ENCODE measurements at regions not wholly inside any gene's neighbourhood (a gene's known extent, or its start where the extent isn't known, plus 50 kb on each side); places are given as distances from the start of the nearest gene placed in this dataset.
A peak's percentile ranks its signal among the peaks of the same experiment; 100 is the strongest.
"Not testable (repeated sequence)": the region's sequence is repeated elsewhere in the genome, so short reads cannot be mapped to it uniquely, and the experiment has no call there.

DNA sequence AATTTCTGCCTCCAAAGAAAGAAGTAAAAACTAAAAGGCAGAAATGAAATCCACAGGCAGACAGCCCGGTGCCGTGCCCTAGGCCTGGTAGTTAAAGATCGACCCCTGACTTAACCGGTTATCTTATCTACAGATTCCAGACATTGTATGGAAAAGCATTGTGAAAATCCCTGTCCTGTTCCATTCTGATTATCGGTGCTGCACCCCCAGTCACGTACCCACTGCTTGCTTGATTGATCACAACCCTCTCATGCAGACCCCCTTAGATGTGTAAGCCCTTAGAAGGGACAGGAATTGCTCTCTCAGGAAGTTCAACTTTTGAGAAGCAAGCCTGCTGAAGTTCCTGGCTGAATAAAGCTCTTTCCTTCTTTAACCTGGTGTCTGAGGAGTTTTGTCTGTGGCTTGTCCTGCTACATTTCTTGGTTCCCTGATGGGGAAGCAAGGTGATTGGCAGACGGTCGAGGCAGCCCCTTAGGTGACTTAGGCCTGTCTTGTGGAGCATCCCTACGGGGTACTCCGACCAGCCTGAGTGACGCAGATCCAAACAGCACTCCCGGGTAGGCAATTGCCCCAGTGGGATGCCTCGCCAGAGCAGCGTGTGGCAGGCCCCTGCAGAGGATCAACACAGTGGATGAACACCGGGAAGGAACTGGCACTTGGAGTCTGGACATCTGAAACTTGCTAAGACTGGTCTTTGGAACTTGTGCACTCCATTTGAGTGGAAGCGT lies 111.2 kb upstream of the PPM1J start:
- TF ChIP-seq, protein P1, sequence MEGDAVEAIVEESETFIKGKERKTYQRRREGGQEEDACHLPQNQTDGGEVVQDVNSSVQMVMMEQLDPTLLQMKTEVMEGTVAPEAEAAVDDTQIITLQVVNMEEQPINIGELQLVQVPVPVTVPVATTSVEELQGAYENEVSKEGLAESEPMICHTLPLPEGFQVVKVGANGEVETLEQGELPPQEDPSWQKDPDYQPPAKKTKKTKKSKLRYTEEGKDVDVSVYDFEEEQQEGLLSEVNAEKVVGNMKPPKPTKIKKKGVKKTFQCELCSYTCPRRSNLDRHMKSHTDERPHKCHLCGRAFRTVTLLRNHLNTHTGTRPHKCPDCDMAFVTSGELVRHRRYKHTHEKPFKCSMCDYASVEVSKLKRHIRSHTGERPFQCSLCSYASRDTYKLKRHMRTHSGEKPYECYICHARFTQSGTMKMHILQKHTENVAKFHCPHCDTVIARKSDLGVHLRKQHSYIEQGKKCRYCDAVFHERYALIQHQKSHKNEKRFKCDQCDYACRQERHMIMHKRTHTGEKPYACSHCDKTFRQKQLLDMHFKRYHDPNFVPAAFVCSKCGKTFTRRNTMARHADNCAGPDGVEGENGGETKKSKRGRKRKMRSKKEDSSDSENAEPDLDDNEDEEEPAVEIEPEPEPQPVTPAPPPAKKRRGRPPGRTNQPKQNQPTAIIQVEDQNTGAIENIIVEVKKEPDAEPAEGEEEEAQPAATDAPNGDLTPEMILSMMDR (IDR thresholded peaks at IDR 0.05): no peak
- no peak for TF ChIP-seq EP300 (IDR thresholded peaks at IDR 0.05)
- no peak for TF ChIP-seq POLR2AphosphoS5 (IDR thresholded peaks at IDR 0.05)
- no peak for TF ChIP-seq POLR2A (IDR thresholded peaks at IDR 0.05)
- ATAC-seq: no peak
- Histone ChIP-seq H3K27me3 (no peaks in the 10 kb centered on the region), H3K4me3 (no peak overlapping the region), H3K4me1 (no peaks in the 10 kb centered on the region), H3K9me3 (no peaks in the 10 kb centered on the region), H3K36me3 (no peaks in the 10 kb centered on the region), H3K27ac (no peak overlapping the region)
- 78 to 81% methylated on average over 8 to 10 of the region's 16 CpGs for WGBS, 2 donors (ENCODE audit: low coverage in 1 of 2)

DNA sequence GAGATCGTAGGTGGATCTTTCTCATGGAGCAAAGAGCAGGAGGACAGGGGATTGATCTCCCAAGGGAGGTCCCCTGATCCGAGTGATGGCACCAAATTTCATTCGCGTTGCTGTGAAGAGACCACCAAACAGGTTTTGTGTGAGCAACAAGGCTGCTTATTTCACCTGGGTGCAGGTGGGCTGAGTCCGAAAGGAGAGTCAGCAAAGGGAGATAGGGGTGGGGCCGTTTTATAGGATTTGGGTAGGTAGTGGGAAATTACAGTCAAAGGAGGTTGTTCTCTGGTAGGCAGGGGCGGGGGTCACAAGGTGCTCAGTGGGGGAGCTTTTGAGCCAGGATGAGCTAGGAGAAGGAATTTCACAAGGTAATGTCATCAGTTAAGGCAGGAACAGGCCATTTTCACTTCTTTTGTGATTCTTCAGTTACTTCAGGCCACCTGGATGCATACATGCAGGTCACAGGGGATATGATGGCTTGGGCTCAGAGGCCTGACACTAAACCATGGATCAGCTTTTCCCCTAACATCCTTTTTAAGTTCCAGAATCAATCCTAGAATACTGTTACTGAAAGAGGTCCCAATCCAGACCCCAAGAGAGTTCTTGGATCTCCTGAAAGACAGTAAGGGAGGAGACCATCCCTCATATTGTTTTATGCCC lies 110.6 kb upstream of the PPM1J start:
- ATAC-seq, H3K4me1 ChIP-seq, H3K4me3 ChIP-seq, H3K36me3 ChIP-seq, H3K27me3 ChIP-seq, H3K9me3 ChIP-seq, H3K27ac ChIP-seq: not testable (repeated sequence)
- 77 to 80% methylated on average over 2 to 5 of the region's 7 CpGs for WGBS, 2 donors (ENCODE audit: low coverage in 1 of 2)

GRCh38 chr1:112825075-112825474 lies 109.9 kb upstream of the PPM1J start:
- not testable (repeated sequence) for H3K9me3 ChIP-seq, H3K4me3 ChIP-seq, H3K27ac ChIP-seq, H3K4me1 ChIP-seq, ATAC-seq, H3K27me3 ChIP-seq, H3K36me3 ChIP-seq
- 81 to 85% methylated on average over 5 to 6 of the region's 6 CpGs for WGBS, 2 donors (ENCODE audit: low coverage in 1 of 2)

GRCh38 chr1:112821307-112822063 lies 106.4 kb upstream of the PPM1J start:
- H3K27ac ChIP-seq, ATAC-seq, H3K36me3 ChIP-seq, H3K4me1 ChIP-seq, H3K27me3 ChIP-seq, H3K9me3 ChIP-seq, H3K4me3 ChIP-seq: not testable (repeated sequence)
- WGBS, 2 donors (ENCODE audit: low coverage in 1 of 2): 78 to 90% methylated on average over 5 to 7 of the region's 7 CpGs

DNA sequence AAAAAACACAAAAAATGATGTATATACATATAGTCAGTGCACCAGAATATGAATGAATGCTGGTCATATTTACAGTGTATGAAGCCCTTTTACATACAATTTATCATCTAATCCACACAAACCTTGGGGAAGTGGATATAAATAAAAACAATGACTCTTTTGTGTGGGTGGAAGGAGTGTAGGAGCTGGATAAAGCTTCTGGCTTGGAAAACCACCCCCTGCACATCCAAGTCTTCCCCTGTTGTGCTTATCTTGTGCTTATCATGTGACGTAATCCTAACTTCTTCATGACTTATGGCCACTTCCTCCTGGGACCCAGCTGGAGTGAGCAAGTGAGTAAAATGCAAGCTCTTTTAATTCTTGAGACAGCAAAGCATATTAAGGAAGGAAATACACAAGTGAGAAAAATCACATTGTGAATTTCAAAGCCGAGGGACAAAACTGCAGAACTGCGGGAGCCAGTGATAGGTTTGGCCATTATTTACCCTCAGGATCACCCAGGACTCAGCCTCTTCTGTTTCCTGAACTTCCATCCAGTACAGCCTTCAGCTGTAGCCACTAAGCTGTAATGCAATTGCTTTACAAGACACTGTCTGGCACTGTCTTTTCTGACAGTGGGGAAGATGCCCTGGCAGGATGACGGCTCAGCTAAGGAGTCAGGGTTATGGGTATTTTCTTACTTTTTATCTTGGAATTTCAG lies 104.0 kb upstream of the PPM1J start:
- 17 to 67% methylated on average over 1 to 4 of the region's 4 CpGs for WGBS, 2 donors (ENCODE audit: low coverage in 1 of 2)
- no peak for TF ChIP-seq EP300 (IDR thresholded peaks at IDR 0.05)
- no peak for TF ChIP-seq POLR2AphosphoS5 (IDR thresholded peaks at IDR 0.05)
- TF ChIP-seq POLR2A (IDR thresholded peaks at IDR 0.05): no peak
- Histone ChIP-seq H3K27ac (no peak overlapping the region), H3K4me3 (no peak overlapping the region), H3K27me3 (no peaks in the 10 kb centered on the region), H3K9me3 (no peaks in the 10 kb centered on the region), H3K4me1 (no peaks in the 10 kb centered on the region), H3K36me3 (no peaks in the 10 kb centered on the region)
- ATAC-seq: peak; percentile 25

DNA sequence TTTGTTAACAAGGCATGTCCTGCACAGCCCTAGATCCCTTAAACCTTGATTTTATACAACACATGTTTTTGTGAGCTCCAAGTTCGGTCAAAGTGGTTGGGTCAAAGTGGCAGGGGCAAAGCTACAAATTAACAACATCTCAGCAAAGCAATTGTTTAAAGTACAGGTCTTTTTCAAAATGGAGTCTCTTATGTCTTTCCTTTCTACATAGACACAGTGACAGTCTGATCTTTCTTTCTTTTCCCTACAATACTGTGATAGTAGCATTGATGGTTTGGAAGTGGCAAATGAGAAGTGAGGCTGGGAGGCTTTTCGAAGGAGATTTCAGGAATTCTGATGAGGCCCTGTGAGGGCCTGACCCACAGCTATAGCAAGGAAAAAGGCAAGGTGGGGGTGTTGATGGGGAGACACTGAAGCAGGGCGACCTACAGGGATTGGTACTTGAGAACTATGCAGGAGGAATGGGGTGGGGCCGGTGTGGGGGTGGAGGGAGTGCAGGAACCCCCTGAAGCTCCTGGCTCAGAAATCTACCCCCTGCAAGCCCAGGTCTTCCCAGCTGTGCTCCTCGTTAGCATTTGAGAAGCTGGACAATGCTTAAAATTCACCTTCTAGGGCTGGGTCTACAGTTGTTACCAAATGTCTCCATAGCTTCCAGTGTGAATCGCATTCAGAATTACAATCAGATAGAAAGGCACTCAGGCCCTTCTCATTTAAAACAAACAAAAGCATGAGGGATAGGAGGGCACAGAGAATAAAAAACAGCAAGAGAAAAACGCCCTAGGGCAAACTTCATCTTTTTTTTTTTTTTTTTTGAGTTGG lies 102.6 kb upstream of the PPM1J start:
- WGBS, 2 donors (ENCODE audit: low coverage in 1 of 2): 76 to 79% methylated on average over 5 to 6 of the region's 7 CpGs
- TF ChIP-seq, protein P1 (IDR thresholded peaks at IDR 0.05): no peak
- no peak for TF ChIP-seq POLR2A (IDR thresholded peaks at IDR 0.05)
- TF ChIP-seq POLR2AphosphoS5 (IDR thresholded peaks at IDR 0.05): no peak
- no peak for TF ChIP-seq EP300 (IDR thresholded peaks at IDR 0.05)
- Histone ChIP-seq H3K4me3 (no peak overlapping the region), H3K4me1 (no peaks in the 10 kb centered on the region), H3K9me3 (no peaks in the 10 kb centered on the region), H3K27me3 (no peaks in the 10 kb centered on the region), H3K36me3 (no peaks in the 10 kb centered on the region), H3K27ac (no peak overlapping the region)
- no peak for ATAC-seq

Measured in gastroesophageal sphincter (tissue), 4 donors.